ENCODE measurements at regions not wholly inside any gene's neighbourhood (a gene's known extent, or its start where the extent isn't known, plus 50 kb on each side); places are given as distances from the start of the nearest gene placed in this dataset.
A peak's percentile ranks its signal among the peaks of the same experiment; 100 is the strongest.

GRCh38 chr14:104284107-104284592 lies 145.8 kb downstream of the KIF26A start:
- ChIA-PET CTCF (no interaction called here), POLR2A (interaction anchor here (0.6 kb wide), 1 partner anchor 664 kb away, joined by 3 read pairs; no protein-coding TSS in a partner anchor)
- intact Hi-C loops (cut with micrococcal nuclease; ENCODE audit: unreplicated experiment), result no loop called here
- Mint-ChIP-seq H3K4me1 (ENCODE audit: low read depth, unreplicated experiment) (no peaks in the 10 kb centered on the region), H3K27me3 (ENCODE audit: insufficient read depth, unreplicated experiment) (peaks cover 2% of the 10 kb centered on the region), H3K36me3 (ENCODE audit: insufficient read depth, unreplicated experiment) (no peaks in the 10 kb centered on the region), H3K27ac (ENCODE audit: unreplicated experiment) (no peak overlapping the region), H3K9me3 (ENCODE audit: unreplicated experiment) (peaks cover 11% of the 10 kb centered on the region), H3K4me3 (ENCODE audit: unreplicated experiment) (no peak overlapping the region)
- H3K27me3 ChIP-seq (replicated peaks; ENCODE audit: control insufficient read depth, insufficient read depth, low read length), result no peaks in the 10 kb centered on the region
- no peaks in the 10 kb centered on the region for H3K36me3 ChIP-seq (ENCODE audit: control insufficient read depth, insufficient read depth, low read length)
- no peaks in the 10 kb centered on the region for H3K9me3 ChIP-seq
- no peaks in the 10 kb centered on the region for H3K4me1 ChIP-seq
- DNase-seq, result peak in 1 of 2 experiments; percentile 13
- TF ChIP-seq CTCF (IDR thresholded peaks at IDR 0.05; ENCODE audit: insufficient read depth in 1 of 2, low read depth in 1 of 2, low read length in 1 of 2, severe bottlenecking in 1 of 2, unreplicated experiment in 1 of 2), result no peak
- BruUV-seq (replicated peaks), result no TSS peak
- H3K4me3 ChIP-seq (ENCODE audit: low read depth, low read length), result no peak overlapping the region

GRCh38 chr14:104284636-104285507 lies 146.5 kb downstream of the KIF26A start:
- ChIA-PET POLR2A (interaction anchor here (0.6 kb wide), 1 partner anchor 664 kb away, joined by 3 read pairs; no protein-coding TSS in a partner anchor), CTCF (no interaction called here)
- no peak overlapping the region for H3K4me3 ChIP-seq (ENCODE audit: low read depth, low read length)

GRCh38 chr14:104285508-104285840 lies 147.1 kb downstream of the KIF26A start:
- no peak overlapping the region for H3K4me3 Mint-ChIP-seq (ENCODE audit: unreplicated experiment)
- no peaks in the 10 kb centered on the region for H3K4me1 Mint-ChIP-seq (ENCODE audit: low read depth, unreplicated experiment)
- intact Hi-C loops (cut with micrococcal nuclease; ENCODE audit: unreplicated experiment), result no loop called here
- no peaks in the 10 kb centered on the region for H3K27me3 Mint-ChIP-seq (ENCODE audit: insufficient read depth, unreplicated experiment)
- CTCF ChIA-PET, result no interaction called here
- no peak for DNase-seq
- no peak for TF ChIP-seq CTCF (IDR thresholded peaks at IDR 0.05; ENCODE audit: insufficient read depth in 1 of 2, low read depth in 1 of 2, low read length in 1 of 2, severe bottlenecking in 1 of 2, unreplicated experiment in 1 of 2)
- no peaks in the 10 kb centered on the region for H3K36me3 Mint-ChIP-seq (ENCODE audit: insufficient read depth, unreplicated experiment)
- POLR2A ChIA-PET, result no interaction called here
- no peaks in the 10 kb centered on the region for H3K36me3 ChIP-seq (ENCODE audit: control insufficient read depth, insufficient read depth, low read length)
- no peaks in the 10 kb centered on the region for H3K9me3 ChIP-seq
- H3K27ac Mint-ChIP-seq (ENCODE audit: unreplicated experiment), result no peak overlapping the region
- no peak overlapping the region for H3K4me3 ChIP-seq (ENCODE audit: low read depth, low read length)
- peaks cover 15% of the 10 kb centered on the region for H3K9me3 Mint-ChIP-seq (ENCODE audit: unreplicated experiment)
- no peaks in the 10 kb centered on the region for H3K27me3 ChIP-seq (replicated peaks; ENCODE audit: control insufficient read depth, insufficient read depth, low read length)
- BruUV-seq (replicated peaks), result no TSS peak
- H3K4me1 ChIP-seq, result no peaks in the 10 kb centered on the region

More at GRCh38 chr14:104284636-104285507, 146.5 kb downstream of the KIF26A start:
- H3K36me3 Mint-ChIP-seq (ENCODE audit: insufficient read depth, unreplicated experiment), result no peaks in the 10 kb centered on the region
- H3K27me3 Mint-ChIP-seq (ENCODE audit: insufficient read depth, unreplicated experiment), result peaks cover 2% of the 10 kb centered on the region
- H3K4me1 Mint-ChIP-seq (ENCODE audit: low read depth, unreplicated experiment), result no peaks in the 10 kb centered on the region
- peaks cover 15% of the 10 kb centered on the region for H3K9me3 Mint-ChIP-seq (ENCODE audit: unreplicated experiment)
- Histone ChIP-seq H3K4me1 (no peaks in the 10 kb centered on the region), H3K9me3 (no peaks in the 10 kb centered on the region), H3K27me3 (replicated peaks; ENCODE audit: control insufficient read depth, insufficient read depth, low read length) (no peaks in the 10 kb centered on the region), H3K36me3 (ENCODE audit: control insufficient read depth, insufficient read depth, low read length) (no peaks in the 10 kb centered on the region)
- DNase-seq, result peak in 1 of 2 experiments; percentile 21
- BruUV-seq (replicated peaks), result no TSS peak
- intact Hi-C loops (cut with micrococcal nuclease; ENCODE audit: unreplicated experiment), result no loop called here
- TF ChIP-seq CTCF (IDR thresholded peaks at IDR 0.05; ENCODE audit: insufficient read depth in 1 of 2, low read depth in 1 of 2, low read length in 1 of 2, severe bottlenecking in 1 of 2, unreplicated experiment in 1 of 2), result no peak
- H3K27ac Mint-ChIP-seq (ENCODE audit: unreplicated experiment), result no peak overlapping the region
- no peak overlapping the region for H3K4me3 Mint-ChIP-seq (ENCODE audit: unreplicated experiment)
